ENCODE measurements at regions not wholly inside any gene's neighbourhood (a gene's known extent, or its start where the extent isn't known, plus 50 kb on each side); places are given as distances from the start of the nearest gene placed in this dataset.
A peak's percentile ranks its signal among the peaks of the same experiment; 100 is the strongest.

GRCh38 chr14:89615421-89615820, 198.4 kb upstream of the FOXN3 start:
- H3K4me1 Mint-ChIP-seq: peaks cover 67% of the 10 kb centered on the region
- no peak overlapping the region for H3K4me3 ChIP-seq (ENCODE audit: control extremely low read depth in 1 of 5, extremely low read depth in 1 of 5, insufficient read depth in 1 of 5, low read depth in 2 of 5, low read length in 4 of 5)
- peaks cover 50 to 56% of the 10 kb centered on the region in 2 donors for H3K4me1 ChIP-seq (ENCODE audit: control insufficient read depth in 2 of 2, insufficient read depth in 2 of 2, low read length in 2 of 2)
- H4K20me1 ChIP-seq (ENCODE audit: control insufficient read depth, insufficient read depth, low read length, poor library complexity, severe bottlenecking): peaks cover 6% of the 10 kb centered on the region
- no peak overlapping the region for H3K4me3 Mint-ChIP-seq
- CTCF ChIA-PET: no interaction called here
- H2AFZ ChIP-seq (ENCODE audit: insufficient read depth, low read depth, low read length, poor library complexity, severe bottlenecking): no peak overlapping the region
- intact Hi-C loops (cut with micrococcal nuclease): loop anchor here (5.0 kb wide), 1 partner anchor 283 kb away; no protein-coding TSS in a partner anchor
- H3K9me3 ChIP-seq (ENCODE audit: control extremely low read depth in 1 of 3, control insufficient read depth in 2 of 3, insufficient read depth in 1 of 3, low read length in 2 of 3): no peaks in the 10 kb centered on the region
- no peaks in the 10 kb centered on the region for H3K27me3 ChIP-seq (replicated peaks in 1 of 4; ENCODE audit: control extremely low read depth in 1 of 4, control insufficient read depth in 3 of 4, insufficient read depth in 4 of 4, low read length in 3 of 4)
- H3K27ac ChIP-seq (ENCODE audit: low read length in 2 of 2): no peak overlapping the region
- H3K27ac Mint-ChIP-seq: no peak overlapping the region
- H3K27me3 Mint-ChIP-seq: no peaks in the 10 kb centered on the region
- WGBS (ENCODE audit: insufficient coverage): no CpG with 5 or more reads among the region's 3 CpGs
- TF ChIP-seq EZH2 (IDR thresholded peaks at IDR 0.05; ENCODE audit: borderline replicate concordance, insufficient read depth, low read depth, low read length, poor library complexity, severe bottlenecking) (no peak), CTCF (IDR thresholded peaks at IDR 0.05) (no peak)
- no peaks in the 10 kb centered on the region for H3K36me3 ChIP-seq (replicated peaks in 1 of 2; ENCODE audit: control extremely low read depth in 1 of 2, control insufficient read depth in 1 of 2, extremely low read depth in 1 of 2, insufficient read depth in 2 of 2, low read length in 1 of 2)
- DNase-seq (no peak), ATAC-seq (ENCODE audit: low read depth) (no peak)
- no peaks in the 10 kb centered on the region for H3K9me3 Mint-ChIP-seq (ENCODE audit: insufficient read depth)
- peaks cover 76% of the 10 kb centered on the region for H3K79me2 ChIP-seq (ENCODE audit: control insufficient read depth, insufficient read depth, low read length)
- POLR2A ChIA-PET: interaction anchor here (0.7 kb wide), 1 partner anchor 199 kb away, joined by 5 read pairs; no protein-coding TSS in a partner anchor
- H3K4me2 ChIP-seq (replicated peaks; ENCODE audit: low read depth, low read length, poor library complexity, severe bottlenecking): peak overlapping the region; percentile 34
- H3K9ac ChIP-seq (ENCODE audit: low read length): peak overlapping the region; percentile 5

GRCh38 chr14:89614009-89614691, 197.1 kb upstream of the FOXN3 start:
- Mint-ChIP-seq H3K9me3 (ENCODE audit: insufficient read depth) (no peaks in the 10 kb centered on the region), H3K4me3 (peak overlapping the region; percentile 10), H3K4me1 (peaks cover 65% of the 10 kb centered on the region), H3K27ac (peak overlapping the region; percentile 21), H3K27me3 (no peaks in the 10 kb centered on the region)
- H3K27ac ChIP-seq (ENCODE audit: low read length in 2 of 2): peak overlapping the region in 1 of 2 donors; percentile 15
- intact Hi-C loops (cut with micrococcal nuclease): no loop called here
- no peak for ATAC-seq (ENCODE audit: low read depth)
- 20% methylated on average over 2 of the region's 4 CpGs for whole genome bisulfite sequencing (ENCODE audit: insufficient coverage)
- no peak overlapping the region for H2AFZ ChIP-seq (ENCODE audit: insufficient read depth, low read depth, low read length, poor library complexity, severe bottlenecking)
- peaks cover 11% of the 10 kb centered on the region for H4K20me1 ChIP-seq (ENCODE audit: control insufficient read depth, insufficient read depth, low read length, poor library complexity, severe bottlenecking)
- H3K27me3 ChIP-seq (replicated peaks in 1 of 4; ENCODE audit: control extremely low read depth in 1 of 4, control insufficient read depth in 3 of 4, insufficient read depth in 4 of 4, low read length in 3 of 4): no peaks in the 10 kb centered on the region
- peak overlapping the region; percentile 27 for H3K4me2 ChIP-seq (replicated peaks; ENCODE audit: low read depth, low read length, poor library complexity, severe bottlenecking)
- H3K4me1 ChIP-seq (ENCODE audit: control insufficient read depth in 2 of 2, insufficient read depth in 2 of 2, low read length in 2 of 2): peaks cover 40 to 49% of the 10 kb centered on the region in 2 donors
- H3K4me3 ChIP-seq (ENCODE audit: control extremely low read depth in 1 of 5, extremely low read depth in 1 of 5, insufficient read depth in 1 of 5, low read depth in 2 of 5, low read length in 4 of 5): no peak overlapping the region
- no peak for DNase-seq
- H3K9ac ChIP-seq (ENCODE audit: low read length): no peak overlapping the region
- TF ChIP-seq CTCF (IDR thresholded peaks at IDR 0.05): no peak
- H3K9me3 ChIP-seq (ENCODE audit: control extremely low read depth in 1 of 3, control insufficient read depth in 2 of 3, insufficient read depth in 1 of 3, low read length in 2 of 3): no peaks in the 10 kb centered on the region
- ChIA-PET CTCF (interaction anchor here (0.6 kb wide), 1 partner anchor 57 kb away, joined by 4 read pairs; no protein-coding TSS in a partner anchor), POLR2A (interaction anchor here (0.6 kb wide), 1 partner anchor 62 kb away, joined by 7 read pairs; no protein-coding TSS in a partner anchor)
- no peaks in the 10 kb centered on the region for H3K36me3 ChIP-seq (replicated peaks in 1 of 2; ENCODE audit: control extremely low read depth in 1 of 2, control insufficient read depth in 1 of 2, extremely low read depth in 1 of 2, insufficient read depth in 2 of 2, low read length in 1 of 2)
- peaks cover 88% of the 10 kb centered on the region for H3K79me2 ChIP-seq (ENCODE audit: control insufficient read depth, insufficient read depth, low read length)

Data from B cell (primary cell).